HepG2 (cell line): ENCODE measurements at regions not wholly inside any gene's neighbourhood (a gene's known extent, or its start where the extent isn't known, plus 50 kb on each side); places are given as distances from the start of the nearest gene placed in this dataset.

Experiments used
- ATAC-seq: fragments of 200-7000 bp; cut with Tn5 transposase; 3 replicates; pipeline ENCODE4 v1.9.1; 2020; ENCODE audit warnings: mild to moderate bottlenecking, moderate library complexity
- BruUV-seq: library from RNA; stranded (reverse); fragments of 400-500 nt; replicated peaks from 2 replicates; lab custom pipeline; 2021; lab: Mats Ljungman, UMichigan
- CTCF ChIA-PET: fragments of 300-600 bp; formaldehyde crosslinking; extraction: SDS; loops from one replicate; lab custom pipeline; 2021; ENCODE audit warnings: low total read pairs, inconsistent platforms, low intra/inter-chr PET ratio; lab: Yijun Ruan, JAX
- POLR2A ChIA-PET: fragments of 350-600 bp; sonication (Branson Sonifier 250); formaldehyde crosslinking; loops from one replicate; lab custom pipeline; 2020; ENCODE audit warnings: antibody characterized with exemption, inconsistent platforms; lab: Yijun Ruan, JAX
- DNase-seq: peaks from one replicate; pipeline ENCODE4 v3.0.0-alpha.2; 2015; ENCODE audit warnings: low spot score
- FAIRE-seq: peaks from 3 replicates; lab custom pipeline; 2011; peaks lifted over from hg19 to GRCh38; lab: Jason Lieb, UNC
- H2AFZ ChIP-seq: one replicate; pipeline ENCODE4 v1.6.1; 2011; ENCODE audit warnings: low read length, inconsistent platforms
- H3K27ac ChIP-seq: fragments of 300-600 bp; 3 replicates; pipeline ENCODE4 v1.8.0; 2011; ENCODE audit warnings: mixed run types, mild to moderate bottlenecking, mixed read lengths, low read length, inconsistent platforms; ENCODE audit not compliant: insufficient read depth; ENCODE audit errors: extremely low read length
- H3K27me3 ChIP-seq, 2 experiments: fragments of 200-600 bp in 1 of 2; 2 replicates in 1 of 2; 3 replicates in 1 of 2; pipeline versions ENCODE4 v1.6.0 to v1.8.0; 2011; ENCODE audit warnings: low read length in 2 of 2, mild to moderate bottlenecking in 2 of 2, moderate library complexity in 2 of 2, inconsistent platforms in 1 of 2; ENCODE audit not compliant: insufficient read depth in 2 of 2, control insufficient read depth in 1 of 2
- H3K36me3 ChIP-seq, 2 experiments: fragments of 200-600 bp in 1 of 2; replicated peaks in 1 of 2; 2 replicates in 1 of 2; 3 replicates in 1 of 2; pipeline versions ENCODE4 v1.5.1 to v1.8.0; 2011; ENCODE audit warnings: low read length in 2 of 2, inconsistent platforms in 1 of 2; ENCODE audit not compliant: insufficient read depth in 2 of 2, control insufficient read depth in 1 of 2
- H3K4me1 ChIP-seq: 2 replicates; pipeline ENCODE4 v1.5.1; 2012; ENCODE audit warnings: low read length, inconsistent platforms; ENCODE audit not compliant: insufficient read depth
- H3K4me2 ChIP-seq: 2 replicates; pipeline ENCODE4 v1.6.0; 2011; ENCODE audit warnings: low read depth, low read length, inconsistent platforms
- H3K4me3 ChIP-seq, 3 experiments: fragments of 200-600 bp in 1 of 3; sonication (generic), shearing (Covaris generic) in 1 of 3; replicated peaks in 1 of 3; 2 replicates each; pipeline ENCODE4 v1.5.1; 2011 to 2016; ENCODE audit warnings: low read length in 3 of 3, inconsistent platforms in 2 of 3, low read depth in 2 of 3, mild to moderate bottlenecking in 2 of 3, control low read depth in 1 of 3, mixed read lengths in 1 of 3; ENCODE audit not compliant: insufficient read depth in 1 of 3
- H3K79me2 ChIP-seq: one replicate; pipeline ENCODE4 v1.6.1; 2011; ENCODE audit warnings: low read length, inconsistent platforms; ENCODE audit not compliant: insufficient read depth
- H3K9ac ChIP-seq: 2 replicates; pipeline ENCODE4 v1.6.0; 2011; ENCODE audit warnings: mild to moderate bottlenecking, low read depth, low read length, inconsistent platforms; ENCODE audit not compliant: insufficient read depth
- H3K9me3 ChIP-seq: 2 replicates; pipeline ENCODE4 v1.5.1; 2012; ENCODE audit warnings: mild to moderate bottlenecking, low read length
- H4K20me1 ChIP-seq: 2 replicates; pipeline ENCODE4 v1.6.0; 2011; ENCODE audit warnings: inconsistent platforms, mild to moderate bottlenecking, low read length, moderate library complexity; ENCODE audit not compliant: insufficient read depth
- CEBPG ChIP-seq: IDR thresholded peaks from 2 replicates; pipeline ENCODE4 v1.6.1; 2016
- CREM ChIP-seq, 2 experiments: sonication (generic) in 1 of 2; formaldehyde crosslinking in 1 of 2; IDR thresholded peaks; 2 replicates each; pipeline versions ENCODE4 v1.4.0 to v1.6.1; 2016 to 2020; ENCODE audit warnings: antibody characterized with exemption in 1 of 2, mild to moderate bottlenecking in 1 of 2, missing genetic modification reagents in 1 of 2
- PHF8 ChIP-seq: sonication (generic); formaldehyde crosslinking; IDR thresholded peaks from 2 replicates; pipeline ENCODE4 v1.5.0; 2020; ENCODE audit warnings: missing genetic modification reagents
- ZNF512 ChIP-seq: sonication (generic); formaldehyde crosslinking; IDR thresholded peaks from 2 replicates; pipeline ENCODE4 v1.4.0; 2020; ENCODE audit warnings: mild to moderate bottlenecking, missing genetic modification reagents
- ZNF550 ChIP-seq: sonication (generic); formaldehyde crosslinking; IDR thresholded peaks from 2 replicates; pipeline ENCODE4 v1.4.0; 2020; ENCODE audit warnings: mild to moderate bottlenecking, missing genetic modification reagents, borderline replicate concordance
- ZNF749 ChIP-seq: sonication (generic); formaldehyde crosslinking; IDR thresholded peaks from 2 replicates; pipeline ENCODE4 v1.8.0; 2022; ENCODE audit warnings: mild to moderate bottlenecking, missing genetic modification reagents, moderate library complexity, borderline replicate concordance
- WGBS: methylation state at CpG from one replicate; pipeline ENCODE4 v1.1.6; 2017; ENCODE audit warnings: low lambda C conversion rate; 5-methylcytosine and 5-hydroxymethylcytosine counted together
- in situ Hi-C: cut with HindIII; loops from 2 replicates; pipeline ENCODE4 v1.10.0; 2017; ENCODE audit warnings: low pct_unique_long_range_greater_than_20kb; ENCODE audit not compliant: extremely low pct_ligation_motif_present
- intact Hi-C: fragments of 100-400 bp; cut with micrococcal nuclease; formaldehyde crosslinking; loops from one replicate; pipeline ENCODE4 v1.10.0; 2022; ENCODE audit not compliant: unreplicated experiment

- intact Hi-C loops, result no loop called here
- POLR2A ChIA-PET, result no interaction called here
- no peak for FAIRE-seq
- H4K20me1 ChIP-seq, result no peaks in the 10 kb centered on the region
- H3K4me1 ChIP-seq, result no peaks in the 10 kb centered on the region
- CTCF ChIA-PET, result no interaction called here
- H3K9me3 ChIP-seq, result no peaks in the 10 kb centered on the region
- H3K9ac ChIP-seq, result no peak overlapping the region
- no peak for DNase-seq
- ATAC-seq, result no peak
- H3K27ac ChIP-seq, result no peak overlapping the region
- H3K27me3 ChIP-seq, result peaks cover 0 to 33% of the 10 kb centered on the region in 2 experiments; a peak in 2 of 5 replicates
- no peak overlapping the region for H2AFZ ChIP-seq
- 38% methylated on average over 18 of the region's 25 CpGs for WGBS
- in situ Hi-C loops, result no loop called here
- H3K36me3 ChIP-seq, result no peaks in the 10 kb centered on the region
- H3K79me2 ChIP-seq, result no peaks in the 10 kb centered on the region
- TF ChIP-seq PHF8 (no peak), ZNF512 (no peak)
- no TSS peak for BruUV-seq
- no peak overlapping the region for H3K4me2 ChIP-seq
- no peak overlapping the region for H3K4me3 ChIP-seq
Measured at GRCh38 chr10:130509881-130510689, 373.9 kb downstream of the GLRX3 start.

- Histone ChIP-seq H3K4me2 (no peak overlapping the region), H3K36me3 (no peaks in the 10 kb centered on the region), H3K9ac (no peak overlapping the region), H2AFZ (no peak overlapping the region), H3K4me1 (no peaks in the 10 kb centered on the region), H3K4me3 (no peak overlapping the region), H3K9me3 (no peaks in the 10 kb centered on the region), H4K20me1 (no peaks in the 10 kb centered on the region), H3K79me2 (no peaks in the 10 kb centered on the region), H3K27ac (no peak overlapping the region), H3K27me3 (peaks cover 0 to 34% of the 10 kb centered on the region in 2 experiments; a peak in 2 of 5 replicates)
- ChIA-PET CTCF (no interaction called here), POLR2A (no interaction called here)
- DNase-seq, result no peak
- ATAC-seq, result no peak
- intact Hi-C loops (no loop called here), in situ Hi-C loops (no loop called here)
- no TSS peak for BruUV-seq
- no peak for FAIRE-seq
- 2% methylated on average over 4 of the region's 9 CpGs for WGBS
- TF ChIP-seq CEBPG (CRISPR knock-in tag) (no peak), CREM (IDR thresholded peaks at IDR 0.05) (no peak), CREM (CRISPR knock-in tag; IDR thresholded peaks at IDR 0.05) (no peak), ZNF550 (CRISPR knock-in tag) (no peak), ZNF749 (CRISPR knock-in tag) (no peak)
Measured at GRCh38 chr10:130510755-130511154, 374.6 kb downstream of the GLRX3 start.
